ENCODE measurements at regions not wholly inside any gene's neighbourhood (a gene's known extent, or its start where the extent isn't known, plus 50 kb on each side); places are given as distances from the start of the nearest gene placed in this dataset.

- no peak overlapping the region for H3K4me2 ChIP-seq (replicated peaks; ENCODE audit: low read depth, low read length, poor library complexity, severe bottlenecking)
- no peak overlapping the region for H2AFZ ChIP-seq (ENCODE audit: insufficient read depth, low read depth, low read length, poor library complexity, severe bottlenecking)
- no peaks in the 10 kb centered on the region for H3K36me3 ChIP-seq (replicated peaks in 1 of 2; ENCODE audit: control extremely low read depth in 1 of 2, control insufficient read depth in 1 of 2, extremely low read depth in 1 of 2, insufficient read depth in 2 of 2, low read length in 1 of 2)
- Mint-ChIP-seq H3K4me1 (no peaks in the 10 kb centered on the region), H3K4me3 (no peak overlapping the region), H3K27ac (no peak overlapping the region), H3K27me3 (no peaks in the 10 kb centered on the region), H3K9me3 (ENCODE audit: insufficient read depth) (peaks cover 4% of the 10 kb centered on the region)
- WGBS (ENCODE audit: insufficient coverage) = no CpG with 5 or more reads among the region's 2 CpGs
- CTCF ChIA-PET = no interaction called here
- no peak overlapping the region for H3K4me3 ChIP-seq (ENCODE audit: control extremely low read depth in 1 of 5, extremely low read depth in 1 of 5, insufficient read depth in 1 of 5, low read depth in 2 of 5, low read length in 4 of 5)
- intact Hi-C loops (cut with micrococcal nuclease) = no loop called here
- no peak overlapping the region for H3K9ac ChIP-seq (ENCODE audit: low read length)
- no peak for ATAC-seq (ENCODE audit: low read depth)
- H3K9me3 ChIP-seq (ENCODE audit: control extremely low read depth in 1 of 3, control insufficient read depth in 2 of 3, insufficient read depth in 1 of 3, low read length in 2 of 3) = peaks cover 0 to 6% (median 3%) of the 10 kb centered on the region in 3 donors
- no peak overlapping the region for H3K27ac ChIP-seq (ENCODE audit: low read length in 2 of 2)
- no peaks in the 10 kb centered on the region for H3K27me3 ChIP-seq (replicated peaks in 1 of 4; ENCODE audit: control extremely low read depth in 1 of 4, control insufficient read depth in 3 of 4, insufficient read depth in 4 of 4, low read length in 3 of 4)
- H3K79me2 ChIP-seq (ENCODE audit: control insufficient read depth, insufficient read depth, low read length) = no peaks in the 10 kb centered on the region
- POLR2A ChIA-PET = no interaction called here
- H4K20me1 ChIP-seq (ENCODE audit: control insufficient read depth, insufficient read depth, low read length, poor library complexity, severe bottlenecking) = no peaks in the 10 kb centered on the region
- DNase-seq = no peak
- H3K4me1 ChIP-seq (ENCODE audit: control insufficient read depth in 2 of 2, insufficient read depth in 2 of 2, low read length in 2 of 2) = no peaks in the 10 kb centered on the region
- TF ChIP-seq EZH2 (IDR thresholded peaks at IDR 0.05; ENCODE audit: borderline replicate concordance, insufficient read depth, low read depth, low read length, poor library complexity, severe bottlenecking) = no peak
- TF ChIP-seq CTCF (IDR thresholded peaks at IDR 0.05) = no peak
Measured at GRCh38 chr1:238027366-238027765, 136.6 kb upstream of the ZP4 start.

- intact Hi-C loops (cut with micrococcal nuclease) = no loop called here
- Histone ChIP-seq H3K27me3 (replicated peaks in 1 of 4; ENCODE audit: control extremely low read depth in 1 of 4, control insufficient read depth in 3 of 4, insufficient read depth in 4 of 4, low read length in 3 of 4) (no peaks in the 10 kb centered on the region), H3K79me2 (ENCODE audit: control insufficient read depth, insufficient read depth, low read length) (no peaks in the 10 kb centered on the region), H3K4me2 (replicated peaks; ENCODE audit: low read depth, low read length, poor library complexity, severe bottlenecking) (no peak overlapping the region), H3K4me1 (ENCODE audit: control insufficient read depth in 2 of 2, insufficient read depth in 2 of 2, low read length in 2 of 2) (no peaks in the 10 kb centered on the region), H3K9me3 (ENCODE audit: control extremely low read depth in 1 of 3, control insufficient read depth in 2 of 3, insufficient read depth in 1 of 3, low read length in 2 of 3) (peaks cover 0 to 1% (median 0%) of the 10 kb centered on the region in 3 donors), H2AFZ (ENCODE audit: insufficient read depth, low read depth, low read length, poor library complexity, severe bottlenecking) (no peak overlapping the region), H3K36me3 (replicated peaks in 1 of 2; ENCODE audit: control extremely low read depth in 1 of 2, control insufficient read depth in 1 of 2, extremely low read depth in 1 of 2, insufficient read depth in 2 of 2, low read length in 1 of 2) (no peaks in the 10 kb centered on the region), H4K20me1 (ENCODE audit: control insufficient read depth, insufficient read depth, low read length, poor library complexity, severe bottlenecking) (no peaks in the 10 kb centered on the region), H3K27ac (ENCODE audit: low read length in 2 of 2) (no peak overlapping the region), H3K9ac (ENCODE audit: low read length) (no peak overlapping the region), H3K4me3 (ENCODE audit: control extremely low read depth in 1 of 5, extremely low read depth in 1 of 5, insufficient read depth in 1 of 5, low read depth in 2 of 5, low read length in 4 of 5) (no peak overlapping the region)
- ChIA-PET CTCF (no interaction called here), POLR2A (no interaction called here)
- ATAC-seq (ENCODE audit: low read depth) (no peak), DNase-seq (no peak)
- Mint-ChIP-seq H3K9me3 (ENCODE audit: insufficient read depth) (peaks cover 5% of the 10 kb centered on the region), H3K27ac (no peak overlapping the region), H3K4me3 (no peak overlapping the region), H3K27me3 (no peaks in the 10 kb centered on the region), H3K4me1 (no peaks in the 10 kb centered on the region)
- WGBS (ENCODE audit: insufficient coverage) = no CpG with 5 or more reads among the region's 1 CpG
- TF ChIP-seq CTCF (IDR thresholded peaks at IDR 0.05) (no peak), EZH2 (IDR thresholded peaks at IDR 0.05; ENCODE audit: borderline replicate concordance, insufficient read depth, low read depth, low read length, poor library complexity, severe bottlenecking) (no peak)
Measured at GRCh38 chr1:238023137-238023536, 132.4 kb upstream of the ZP4 start.

Measured in B cell (primary cell).